PC-3 (cell line): ENCODE measurements at regions not wholly inside any gene's neighbourhood (a gene's known extent, or its start where the extent isn't known, plus 50 kb on each side); places are given as distances from the start of the nearest gene placed in this dataset.

Experiments used
- ATAC-seq: fragments of 200-7000 bp; cut with Tn5 transposase; 2 replicates; pipeline ENCODE4 v1.9.1; 2020; ENCODE audit warnings: mild to moderate bottlenecking, moderate library complexity
- BruUV-seq: library from RNA; stranded (reverse); fragments of 400-500 nt; replicated peaks from 2 replicates; lab custom pipeline; 2021; lab: Mats Ljungman, UMichigan
- CTCF ChIA-PET: fragments of 300-600 bp; sonication (Branson Sonifier 250); formaldehyde crosslinking; loops from one replicate; lab custom pipeline; 2022; ENCODE audit warnings: antibody characterized with exemption; lab: Charles Lee
- POLR2A ChIA-PET: fragments of 300-600 bp; sonication (Branson Sonifier 250); formaldehyde crosslinking; loops from one replicate; lab custom pipeline; 2022; ENCODE audit warnings: antibody characterized with exemption; ENCODE audit not compliant: unreplicated experiment; lab: Charles Lee
- DNase-seq: peaks from one replicate; pipeline ENCODE4 v3.0.0-alpha.2; 2015
- H2AFZ ChIP-seq: fragments of 300-600 bp; sonication (generic); 2 replicates; pipeline ENCODE4 v1.6.0; 2016; ENCODE audit warnings: antibody characterized with exemption, low read length
- H3F3A ChIP-seq: fragments of 300-600 bp; sonication (generic); one replicate; pipeline ENCODE4 v1.6.0; 2017; ENCODE audit warnings: antibody characterized with exemption, low read length, control low read depth, mild to moderate bottlenecking; ENCODE audit not compliant: unreplicated experiment
- H3K27ac ChIP-seq: fragments of 300-600 bp; sonication (generic); 2 replicates; pipeline ENCODE4 v1.5.1; 2016; ENCODE audit warnings: mild to moderate bottlenecking, low read length
- H3K27me3 ChIP-seq: fragments of 300-600 bp; sonication (generic); 2 replicates; pipeline ENCODE4 v1.6.1; 2016; ENCODE audit warnings: low read length, mixed read lengths
- H3K36me3 ChIP-seq: fragments of 300-600 bp; sonication (generic); 2 replicates; pipeline ENCODE4 v1.6.1; 2016; ENCODE audit warnings: low read depth, mixed run types, low read length, mixed read lengths
- H3K4me1 ChIP-seq: fragments of 300-600 bp; sonication (generic); 2 replicates; pipeline ENCODE4 v1.5.1; 2016; ENCODE audit warnings: low read length; ENCODE audit not compliant: insufficient read depth
- H3K4me2 ChIP-seq: fragments of 300-600 bp; sonication (generic); 2 replicates; pipeline ENCODE4 v1.6.0; 2016; ENCODE audit warnings: low read length
- H3K4me3 ChIP-seq: fragments of 300-600 bp; sonication (generic); 2 replicates; pipeline ENCODE4 v1.5.1; 2016; ENCODE audit warnings: mild to moderate bottlenecking, low read length, mixed read lengths
- H3K79me2 ChIP-seq: fragments of 300-600 bp; sonication (generic); 2 replicates; pipeline ENCODE4 v1.6.1; 2017; ENCODE audit warnings: low read length, mixed read lengths
- H3K9ac ChIP-seq: fragments of 300-600 bp; sonication (generic); 2 replicates; pipeline ENCODE4 v1.6.0; 2016; ENCODE audit warnings: mild to moderate bottlenecking, low read length
- H3K9me2 ChIP-seq: fragments of 300-600 bp; sonication (generic); replicated peaks from 2 replicates; pipeline ENCODE4 v1.6.1; 2016; ENCODE audit warnings: mixed run types, low read length, mixed read lengths
- H3K9me3 ChIP-seq: fragments of 300-600 bp; sonication (generic); 2 replicates; pipeline ENCODE4 v1.6.1; 2016; ENCODE audit warnings: low read length, mixed read lengths
- H4K20me1 ChIP-seq: fragments of 300-600 bp; sonication (generic); 2 replicates; pipeline ENCODE4 v1.6.1; 2016; ENCODE audit warnings: low read length, mixed read lengths
- EZH2 ChIP-seq: fragments of 300-600 bp; sonication (generic); IDR thresholded peaks from one replicate; pipeline ENCODE4 v1.6.1; 2017; ENCODE audit warnings: antibody characterized with exemption, mild to moderate bottlenecking, low read length; ENCODE audit not compliant: unreplicated experiment
- EZH2phosphoT487 ChIP-seq: fragments of 300-600 bp; sonication (generic); IDR thresholded peaks from 2 replicates; pipeline ENCODE4 v1.6.1; 2018; ENCODE audit warnings: mild to moderate bottlenecking, antibody characterized with exemption, low read length, borderline replicate concordance
- intact Hi-C: fragments of 100-400 bp; cut with micrococcal nuclease; formaldehyde crosslinking; loops from 2 replicates; pipeline ENCODE4 v1.9.0; 2023
- TF ChIP-seq, protein P1 (sequence below): fragments of 300-600 bp; sonication (generic); conservative IDR thresholded peaks from 2 replicates; pipeline ENCODE4 v1.5.1; 2017; ENCODE audit warnings: antibody characterized with exemption, low read depth, mild to moderate bottlenecking, low read length

DNA sequence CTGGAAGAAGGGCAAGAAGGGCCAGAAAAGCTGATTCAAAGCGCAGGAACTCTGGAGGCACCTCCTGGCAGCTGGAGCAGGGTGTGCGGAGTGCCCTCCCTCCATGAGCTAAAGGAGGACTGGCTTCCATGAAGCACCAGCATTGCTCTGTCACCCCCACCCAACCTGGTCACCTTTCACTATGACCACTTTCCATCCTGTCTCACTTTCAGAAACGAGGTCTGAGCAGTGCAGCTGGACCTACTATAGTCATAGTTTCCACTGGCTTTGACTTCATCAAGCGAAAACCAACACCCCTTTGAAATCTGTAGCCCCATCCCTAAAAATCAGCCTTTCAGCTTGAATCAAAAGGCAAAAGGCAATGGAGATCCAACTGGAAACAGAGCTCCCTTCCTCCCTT is 84.8 kb upstream of the CACNA1E start:
- DNase-seq: no peak
- CTCF ChIA-PET: no interaction called here

DNA sequence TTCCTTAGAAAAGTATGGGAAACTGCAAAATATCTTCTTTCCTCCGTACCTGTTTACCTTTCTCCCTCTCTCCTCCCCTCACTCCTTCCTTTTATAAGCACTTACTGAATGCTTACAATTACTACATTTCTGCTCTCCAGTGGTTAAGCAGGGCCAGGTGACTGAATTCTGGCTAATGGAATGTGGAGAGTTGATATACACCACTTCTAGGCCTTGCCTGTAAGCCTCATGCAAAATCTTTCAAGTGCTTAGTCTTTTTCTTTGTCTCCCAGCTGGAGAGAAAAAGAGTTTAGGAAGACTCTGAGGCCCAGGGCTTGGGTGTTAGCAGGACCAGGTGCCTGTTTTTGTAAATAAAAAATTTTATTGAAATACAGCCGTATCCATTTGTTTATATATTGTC is 77.7 kb upstream of the CACNA1E start:
- no peaks in the 10 kb centered on the region for H3K27me3 ChIP-seq
- no peak overlapping the region for H3K4me2 ChIP-seq
- no peaks in the 10 kb centered on the region for H3K9me3 ChIP-seq
- no peak overlapping the region for H3K4me3 ChIP-seq
- no peaks in the 10 kb centered on the region for H3K4me1 ChIP-seq
- DNase-seq (no peak), ATAC-seq (no peak)
- H3K36me3 ChIP-seq: no peaks in the 10 kb centered on the region
- no peaks in the 10 kb centered on the region for H4K20me1 ChIP-seq
- no peaks in the 10 kb centered on the region for H3K9me2 ChIP-seq
- CTCF ChIA-PET: no interaction called here
- no peaks in the 10 kb centered on the region for H3F3A ChIP-seq
- TF ChIP-seq EZH2: no peak
- TF ChIP-seq, protein P1, sequence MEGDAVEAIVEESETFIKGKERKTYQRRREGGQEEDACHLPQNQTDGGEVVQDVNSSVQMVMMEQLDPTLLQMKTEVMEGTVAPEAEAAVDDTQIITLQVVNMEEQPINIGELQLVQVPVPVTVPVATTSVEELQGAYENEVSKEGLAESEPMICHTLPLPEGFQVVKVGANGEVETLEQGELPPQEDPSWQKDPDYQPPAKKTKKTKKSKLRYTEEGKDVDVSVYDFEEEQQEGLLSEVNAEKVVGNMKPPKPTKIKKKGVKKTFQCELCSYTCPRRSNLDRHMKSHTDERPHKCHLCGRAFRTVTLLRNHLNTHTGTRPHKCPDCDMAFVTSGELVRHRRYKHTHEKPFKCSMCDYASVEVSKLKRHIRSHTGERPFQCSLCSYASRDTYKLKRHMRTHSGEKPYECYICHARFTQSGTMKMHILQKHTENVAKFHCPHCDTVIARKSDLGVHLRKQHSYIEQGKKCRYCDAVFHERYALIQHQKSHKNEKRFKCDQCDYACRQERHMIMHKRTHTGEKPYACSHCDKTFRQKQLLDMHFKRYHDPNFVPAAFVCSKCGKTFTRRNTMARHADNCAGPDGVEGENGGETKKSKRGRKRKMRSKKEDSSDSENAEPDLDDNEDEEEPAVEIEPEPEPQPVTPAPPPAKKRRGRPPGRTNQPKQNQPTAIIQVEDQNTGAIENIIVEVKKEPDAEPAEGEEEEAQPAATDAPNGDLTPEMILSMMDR: no peak
- no peak for TF ChIP-seq EZH2phosphoT487
- intact Hi-C loops: no loop called here
- H3K9ac ChIP-seq: no peak overlapping the region
- H2AFZ ChIP-seq: no peak overlapping the region
- no peak overlapping the region for H3K27ac ChIP-seq
- H3K79me2 ChIP-seq: no peaks in the 10 kb centered on the region
- BruUV-seq: no TSS peak
- POLR2A ChIA-PET: no interaction called here

More for the DNA sequence above, 84.8 kb upstream of the CACNA1E start:
- no peak overlapping the region for H3K4me2 ChIP-seq
- intact Hi-C loops: no loop called here
- no peaks in the 10 kb centered on the region for H3K9me2 ChIP-seq
- POLR2A ChIA-PET: no interaction called here
- H3K36me3 ChIP-seq: no peaks in the 10 kb centered on the region
- peaks cover 17% of the 10 kb centered on the region; the same call in 1 of the 2 replicates for H3K27me3 ChIP-seq
- H3K4me1 ChIP-seq: no peaks in the 10 kb centered on the region
- H3K79me2 ChIP-seq: no peaks in the 10 kb centered on the region
- no peaks in the 10 kb centered on the region for H3K9me3 ChIP-seq
- no peaks in the 10 kb centered on the region for H4K20me1 ChIP-seq
- H3K27ac ChIP-seq: no peak overlapping the region
- ATAC-seq: no peak
- TF ChIP-seq EZH2 (no peak), EZH2phosphoT487 (no peak)
- TF ChIP-seq, protein P1: no peak
- no TSS peak for BruUV-seq
- no peaks in the 10 kb centered on the region for H3F3A ChIP-seq
- no peak overlapping the region for H2AFZ ChIP-seq
- no peak overlapping the region for H3K4me3 ChIP-seq
- H3K9ac ChIP-seq: no peak overlapping the region

DNA sequence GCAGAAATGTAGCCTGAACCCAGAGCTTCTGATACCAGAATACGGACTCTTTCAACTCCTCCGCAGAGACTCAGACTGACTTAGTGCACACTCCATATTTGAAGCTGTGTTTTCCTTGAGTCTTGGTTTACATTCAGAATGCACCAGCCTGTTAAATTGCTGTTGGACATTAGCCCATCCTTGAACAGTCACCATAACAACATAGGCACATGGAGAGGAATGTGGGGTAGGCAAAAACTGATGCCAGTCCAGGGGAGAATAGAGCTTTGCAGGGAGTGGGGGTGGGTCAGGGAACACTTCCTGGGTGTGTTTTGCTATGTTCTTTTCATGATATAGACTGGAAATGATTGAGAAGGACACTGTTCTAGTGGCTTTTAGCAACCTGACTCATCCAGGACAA is 76.3 kb upstream of the CACNA1E start:
- DNase-seq: no peak
- H3K27me3 ChIP-seq: no peaks in the 10 kb centered on the region
- no peaks in the 10 kb centered on the region for H3F3A ChIP-seq
- no peak overlapping the region for H2AFZ ChIP-seq
- H3K79me2 ChIP-seq: no peaks in the 10 kb centered on the region
- H3K27ac ChIP-seq: no peak overlapping the region
- no peaks in the 10 kb centered on the region for H3K36me3 ChIP-seq
- no peaks in the 10 kb centered on the region for H3K9me3 ChIP-seq
- no peak for TF ChIP-seq EZH2
- TF ChIP-seq EZH2phosphoT487: no peak
- TF ChIP-seq, protein P1: no peak
- no peaks in the 10 kb centered on the region for H3K4me1 ChIP-seq
- intact Hi-C loops: no loop called here
- CTCF ChIA-PET: no interaction called here
- no peak overlapping the region for H3K4me3 ChIP-seq
- POLR2A ChIA-PET: no interaction called here
- H3K9ac ChIP-seq: no peak overlapping the region
- BruUV-seq: no TSS peak
- no peak for ATAC-seq
- no peaks in the 10 kb centered on the region for H3K9me2 ChIP-seq
- H3K4me2 ChIP-seq: no peak overlapping the region
- H4K20me1 ChIP-seq: no peaks in the 10 kb centered on the region
